ENCODE measurements at regions not wholly inside any gene's neighbourhood (a gene's known extent, or its start where the extent isn't known, plus 50 kb on each side); places are given as distances from the start of the nearest gene placed in this dataset.

DNA sequence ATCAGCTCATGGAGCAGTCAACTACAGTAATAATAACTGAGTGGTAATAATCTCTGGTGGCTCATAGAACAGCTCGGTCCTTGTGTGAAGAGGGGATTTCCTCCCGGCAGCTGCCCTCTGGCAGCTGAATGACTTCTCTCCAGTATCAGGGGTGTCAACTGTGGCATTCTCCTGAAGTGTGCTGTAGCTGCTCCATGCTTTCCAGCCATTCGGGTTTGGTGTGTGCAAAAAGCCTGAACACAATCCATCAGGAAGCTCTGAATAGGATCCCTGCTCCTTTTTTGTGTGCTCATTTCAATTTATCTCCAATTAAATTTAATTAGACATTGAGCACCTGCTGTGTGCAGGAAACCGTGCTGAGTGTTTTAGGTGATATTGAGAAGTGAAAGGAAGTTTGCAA lies 59.8 kb upstream of the BARX1 start:
- no peak for TF ChIP-seq TCF7L2 (IDR thresholded peaks at IDR 0.05; ENCODE audit: borderline replicate concordance, extremely low read depth, insufficient read depth, insufficient read length)
- TF ChIP-seq CTCF (IDR thresholded peaks at IDR 0.05 in 2 of 3, conservative IDR thresholded peaks at IDR 0.05 in 1 of 3; ENCODE audit: borderline replicate concordance in 1 of 3, insufficient read depth in 1 of 3, low read depth in 2 of 3, low read length in 2 of 3): no peak
- TF ChIP-seq YY1 (IDR thresholded peaks at IDR 0.05; ENCODE audit: extremely low read depth, insufficient replicate concordance, low read depth, low read length): no peak
- TF ChIP-seq POLR2A (IDR thresholded peaks at IDR 0.05; ENCODE audit: borderline replicate concordance, extremely low read depth, insufficient read depth, insufficient read length): no peak
- no peak for TF ChIP-seq SP1 (IDR thresholded peaks at IDR 0.05; ENCODE audit: low read depth)
- TF ChIP-seq EZH2 (IDR thresholded peaks at IDR 0.05): no peak
- no peak for TF ChIP-seq ZFX (IDR thresholded peaks at IDR 0.05)
- TF ChIP-seq SIN3A (IDR thresholded peaks at IDR 0.05; ENCODE audit: low read depth): no peak
- no peak for TF ChIP-seq EZH2phosphoT487 (IDR thresholded peaks at IDR 0.05; ENCODE audit: borderline replicate concordance)
- TF ChIP-seq, protein P1, sequence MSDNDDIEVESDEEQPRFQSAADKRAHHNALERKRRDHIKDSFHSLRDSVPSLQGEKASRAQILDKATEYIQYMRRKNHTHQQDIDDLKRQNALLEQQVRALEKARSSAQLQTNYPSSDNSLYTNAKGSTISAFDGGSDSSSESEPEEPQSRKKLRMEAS (IDR thresholded peaks at IDR 0.05): no peak
